Fibroblast of upper back skin (primary cell): ENCODE measurements at regions not wholly inside any gene's neighbourhood (a gene's known extent, or its start where the extent isn't known, plus 50 kb on each side); places are given as distances from the start of the nearest gene placed in this dataset.
"Not testable (repeated sequence)": the region's sequence is repeated elsewhere in the genome, so short reads cannot be mapped to it uniquely, and the experiment has no call there.

Source experiments
- DNase-seq: peaks from one replicate; pipeline ENCODE4 v3.0.0-alpha.2; 2013

DNA sequence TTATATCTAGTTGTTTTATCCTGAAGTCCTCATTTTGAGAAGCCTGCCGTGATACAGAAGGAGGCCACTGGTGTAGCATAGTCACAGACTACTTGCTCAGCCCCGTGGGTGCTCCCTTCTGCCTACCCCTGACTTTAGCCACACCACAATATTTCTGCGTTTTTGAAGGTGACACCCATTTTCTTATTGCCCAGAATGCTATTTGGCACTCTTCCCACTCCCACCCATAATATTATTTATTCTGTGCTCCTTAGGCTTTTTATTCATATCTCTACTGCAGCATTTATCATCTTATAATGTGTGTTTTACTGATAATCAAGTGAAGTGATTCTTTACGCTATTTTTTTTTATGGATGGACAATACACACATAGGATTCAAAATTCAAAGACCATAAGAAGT is 107.3 kb downstream of the OR2B2 start:
- no peak for DNase-seq

DNA sequence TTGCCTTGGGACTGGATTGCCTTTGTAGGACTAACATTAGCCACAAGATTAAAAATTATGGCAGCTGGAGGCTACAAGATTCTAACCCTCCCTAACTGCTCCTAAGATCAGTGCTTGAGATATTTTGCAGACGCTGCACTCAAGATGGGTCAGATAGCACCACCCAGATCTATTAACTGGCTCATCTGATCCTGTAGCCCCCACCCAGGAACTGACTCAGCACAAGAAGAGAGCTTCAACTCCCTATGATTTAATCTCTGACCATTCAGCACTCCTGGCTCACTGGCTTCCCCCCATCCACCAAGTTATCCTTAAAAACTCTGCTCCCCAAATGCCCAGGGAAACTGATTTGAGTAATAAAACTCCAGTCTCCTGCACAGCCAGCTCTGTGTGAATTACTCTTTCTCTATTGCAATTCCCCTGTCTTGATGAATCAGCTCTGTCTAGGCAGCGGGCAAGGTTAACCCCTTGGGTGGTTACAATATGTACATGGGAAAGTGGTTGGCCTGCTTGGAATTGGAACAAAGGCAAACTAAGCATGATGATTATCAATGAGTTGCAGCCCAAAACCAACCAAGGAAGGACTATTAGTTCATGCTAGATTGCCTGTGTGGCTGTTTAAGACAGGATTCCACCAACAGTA is 111.3 kb downstream of the OR2B2 start:
- no peak for DNase-seq

DNA sequence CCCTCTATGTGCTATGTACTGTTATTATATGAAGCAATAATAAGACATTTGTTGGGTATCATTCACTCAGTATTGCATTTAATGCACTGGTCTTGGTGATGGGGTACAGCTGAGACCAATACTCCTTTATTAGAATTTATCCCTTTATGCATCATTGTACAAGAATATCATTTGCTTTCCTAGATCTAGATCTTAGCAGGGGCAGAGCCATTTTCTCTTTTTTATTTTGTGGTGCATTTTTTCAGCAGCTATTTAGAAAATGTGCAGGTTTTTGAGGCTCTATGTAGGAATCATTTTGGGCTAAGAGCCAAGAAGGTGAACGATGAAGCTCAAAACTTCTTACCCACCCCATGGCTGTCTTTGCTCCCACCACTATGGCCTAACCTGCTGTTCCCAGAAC is 114.2 kb downstream of the OR2B2 start:
- no peak for DNase-seq

DNA sequence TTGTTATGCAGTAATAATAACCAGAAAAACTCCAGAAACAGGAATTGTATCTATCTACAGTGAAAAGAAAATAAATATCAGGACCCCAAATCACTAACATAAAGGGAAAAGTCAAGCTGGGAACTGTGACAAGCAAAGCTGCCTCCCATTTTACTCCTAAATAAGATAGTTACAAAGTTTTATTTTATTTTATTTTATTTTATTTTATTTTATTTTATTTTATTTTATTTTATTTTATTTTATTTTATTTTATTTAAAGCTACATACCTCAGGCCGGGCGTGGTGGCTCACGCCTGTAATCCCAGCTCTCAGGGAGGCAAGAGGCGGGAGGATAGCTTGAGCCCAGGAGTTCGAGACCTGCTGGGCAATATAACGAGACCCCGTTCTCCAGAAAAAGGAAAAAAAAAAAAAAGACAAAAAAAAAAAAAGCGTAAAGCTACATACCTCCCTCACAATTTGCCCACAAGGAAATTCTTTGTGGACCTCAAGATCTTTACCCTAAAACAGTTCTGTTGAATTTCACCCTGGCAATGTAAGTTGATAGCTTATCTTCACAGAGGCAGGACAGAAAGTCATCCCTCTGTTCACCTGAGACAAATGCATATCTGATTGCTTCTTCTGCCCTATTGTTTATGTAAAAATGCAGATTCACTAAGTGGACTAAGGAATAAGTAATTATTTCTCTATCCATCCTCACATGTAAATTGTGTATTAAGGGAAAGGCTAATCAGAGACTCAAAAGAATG is 115.3 kb downstream of the OR2B2 start:
- not testable (repeated sequence) for DNase-seq

DNA sequence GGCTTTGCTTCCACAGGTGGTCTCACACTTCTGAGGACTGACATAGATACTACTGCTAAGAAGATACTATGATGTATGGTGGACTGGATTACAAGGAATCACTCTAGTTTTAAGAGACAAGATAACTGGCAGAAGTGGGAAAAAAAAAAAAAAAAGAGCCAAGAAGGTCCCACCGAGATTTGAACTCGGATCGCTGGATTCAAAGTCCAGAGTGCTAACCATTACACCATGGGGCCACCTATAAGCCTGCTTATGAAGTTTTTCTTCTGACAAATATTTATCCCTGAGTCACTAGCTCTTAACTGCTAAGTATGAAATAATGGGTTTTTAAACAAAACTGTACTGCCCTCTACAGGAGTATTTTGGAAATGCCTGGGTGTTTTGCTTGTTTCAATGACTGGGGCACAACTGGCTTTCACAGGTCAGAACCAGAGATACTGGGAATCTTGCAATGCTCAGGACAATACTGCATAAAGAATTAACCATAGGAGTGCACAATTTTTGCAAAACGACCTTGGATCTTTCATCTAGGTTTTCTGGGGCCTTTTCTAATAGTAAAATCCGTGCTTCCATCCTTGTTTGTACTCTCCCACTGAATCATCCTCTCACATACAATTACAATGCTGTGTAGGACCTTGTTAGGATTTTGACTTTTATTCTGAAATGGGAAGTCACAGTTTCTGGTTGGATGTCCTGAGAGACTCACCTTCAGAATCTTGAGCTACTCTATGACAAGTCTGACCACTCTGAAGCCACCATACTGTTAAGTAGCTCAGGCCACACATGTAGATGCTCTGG is 116.3 kb downstream of the OR2B2 start:
- DNase-seq: peak; percentile 93

DNA sequence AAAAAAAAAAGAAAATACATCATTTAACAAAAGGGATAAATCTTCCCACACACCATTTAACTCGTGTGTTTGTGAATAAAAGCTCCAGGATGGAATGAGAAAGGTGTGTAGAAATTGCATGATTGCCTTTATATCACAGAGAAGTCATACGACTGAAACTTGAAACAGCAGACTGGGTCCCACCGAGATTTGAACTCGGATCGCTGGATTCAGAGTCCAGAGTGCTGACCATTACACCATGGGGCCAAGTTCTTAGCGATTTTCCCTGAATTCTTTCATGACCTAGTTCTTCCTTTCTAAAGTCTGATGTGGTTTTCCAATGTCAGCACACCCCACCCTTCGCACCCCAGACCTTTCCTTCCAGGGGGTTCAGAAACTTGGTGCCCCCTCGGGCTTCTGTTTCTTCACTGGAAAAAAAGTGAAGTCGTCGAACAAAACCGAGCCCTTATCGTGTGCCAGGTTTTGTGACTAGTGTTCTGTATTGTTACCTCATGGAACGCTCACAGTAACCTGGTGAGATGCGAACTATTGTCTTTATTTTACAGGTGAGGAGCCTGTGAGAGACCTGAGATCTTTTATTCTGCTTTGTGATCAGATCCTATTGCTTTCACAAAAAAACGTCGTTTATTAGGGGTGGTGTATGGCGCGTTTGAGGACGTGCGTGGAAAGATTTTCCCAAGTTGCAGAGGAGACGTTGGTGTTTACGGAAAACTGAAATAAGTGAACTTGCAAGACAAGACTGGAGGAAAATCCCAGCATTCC is 120.8 kb downstream of the OR2B2 start:
- peak; percentile 85 for DNase-seq

DNA sequence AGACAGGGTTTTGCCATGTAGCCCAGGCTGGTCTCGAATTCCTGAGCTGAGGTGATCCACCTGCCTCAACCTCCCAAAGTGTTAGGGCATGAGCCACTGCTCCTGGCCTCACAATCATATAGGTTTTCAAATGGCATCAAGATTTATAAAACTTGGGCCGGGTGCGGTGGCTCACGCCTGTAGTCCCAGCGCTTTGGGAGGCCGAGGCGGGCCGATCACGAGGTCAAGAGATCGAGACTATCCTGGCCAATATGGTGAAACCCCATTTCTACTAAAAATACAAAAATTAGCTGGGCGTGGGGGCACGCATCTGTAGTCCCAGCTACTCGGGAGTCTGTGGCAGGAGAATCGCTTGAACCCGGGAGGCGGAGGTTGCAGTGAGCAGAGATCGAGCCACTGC is 123.8 kb downstream of the OR2B2 start:
- DNase-seq: not testable (repeated sequence)

DNA sequence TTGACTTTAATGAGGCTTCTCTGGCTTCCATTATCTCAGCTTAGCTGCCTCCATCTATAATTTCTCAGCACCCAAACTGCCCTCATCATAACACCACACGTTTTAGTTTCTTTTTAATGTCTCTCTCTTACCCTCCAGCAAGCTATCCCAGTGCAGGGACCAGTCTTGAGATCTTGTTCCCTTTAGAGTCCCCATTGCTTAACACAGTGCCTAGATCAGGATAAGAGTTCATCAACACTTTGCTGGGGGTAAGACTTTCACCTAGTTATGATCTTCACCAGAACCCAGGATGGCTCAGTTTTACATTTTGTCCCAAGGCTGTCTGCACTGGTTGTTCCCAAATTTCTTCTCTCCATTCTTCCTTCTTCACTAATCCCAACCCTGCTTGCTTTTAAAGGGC is 126.1 kb downstream of the OR2B2 start:
- no peak for DNase-seq

DNA sequence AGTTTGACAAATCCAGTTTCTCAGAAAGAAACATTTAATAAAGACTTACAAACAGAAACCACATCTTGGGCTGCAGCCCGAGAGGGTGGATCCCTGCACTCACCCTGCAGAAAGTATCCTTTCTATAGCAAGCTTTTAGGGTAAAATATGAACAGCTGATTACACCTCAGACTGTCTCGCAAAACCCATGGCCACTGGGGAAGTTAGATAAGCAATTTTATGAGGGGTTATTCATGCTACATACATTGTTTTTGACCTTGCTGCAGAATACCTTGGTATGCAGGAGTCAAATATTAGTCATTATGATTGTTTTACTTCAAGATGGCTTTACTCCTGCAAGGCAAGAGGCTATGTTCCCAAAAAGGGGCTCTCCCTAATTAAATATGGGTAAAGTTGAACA is 126.9 kb downstream of the OR2B2 start:
- DNase-seq: no peak

DNA sequence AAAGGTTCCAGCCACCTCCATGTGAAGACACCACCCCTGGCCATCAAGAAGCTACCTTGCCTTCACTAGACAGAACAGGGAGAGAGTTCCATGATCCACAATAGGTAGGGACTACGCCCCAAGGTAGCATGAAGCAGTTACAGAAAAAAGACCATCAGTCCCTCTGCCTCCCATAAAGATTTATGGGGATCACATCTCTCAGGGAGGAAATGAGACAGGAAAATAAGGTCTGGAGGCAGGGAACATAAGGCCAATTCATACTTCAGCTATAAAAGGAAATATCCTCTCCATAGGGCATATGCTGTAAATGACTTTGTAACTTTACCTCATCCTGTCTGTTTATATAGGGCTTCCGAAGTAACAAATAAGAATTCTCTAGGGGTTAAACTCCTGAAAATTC is 129.4 kb downstream of the OR2B2 start:
- no peak for DNase-seq

DNA sequence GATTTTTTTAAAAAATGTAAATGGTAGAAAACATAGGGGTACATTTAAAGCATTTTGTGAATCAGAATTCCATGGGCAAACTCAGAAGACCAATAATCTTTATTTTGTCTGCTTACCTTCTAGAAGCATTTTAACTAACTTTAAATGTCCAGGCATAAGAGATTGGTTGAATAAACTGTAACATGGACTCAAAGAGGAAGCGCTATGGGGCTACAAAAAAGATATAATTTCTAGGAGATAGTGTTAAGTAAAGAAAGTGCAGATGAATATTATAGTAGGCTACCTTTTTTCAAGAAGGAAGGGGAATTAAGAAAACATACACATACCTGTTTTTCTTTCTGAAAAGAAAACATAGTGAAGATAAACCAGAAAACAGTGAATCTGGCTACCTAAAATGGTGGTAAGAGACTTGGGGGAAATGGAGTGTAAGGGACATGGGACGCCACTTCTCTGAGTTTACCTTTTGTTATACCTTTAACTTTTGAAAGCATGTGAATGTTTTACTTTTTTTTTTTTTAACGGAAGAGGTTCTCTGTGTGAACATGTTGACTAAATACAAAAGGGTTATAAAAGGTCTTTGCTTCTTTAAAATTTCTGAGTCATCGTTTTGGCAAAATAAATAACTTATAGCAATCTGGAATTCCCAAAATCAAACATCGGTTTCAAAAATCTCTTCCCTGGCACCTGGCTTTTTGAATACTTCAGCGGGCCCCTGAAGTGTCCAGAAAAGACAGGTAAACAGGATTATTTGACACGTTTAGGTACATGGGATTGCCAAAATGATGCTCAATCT is 133.4 kb downstream of the OR2B2 start:
- no peak for DNase-seq

DNA sequence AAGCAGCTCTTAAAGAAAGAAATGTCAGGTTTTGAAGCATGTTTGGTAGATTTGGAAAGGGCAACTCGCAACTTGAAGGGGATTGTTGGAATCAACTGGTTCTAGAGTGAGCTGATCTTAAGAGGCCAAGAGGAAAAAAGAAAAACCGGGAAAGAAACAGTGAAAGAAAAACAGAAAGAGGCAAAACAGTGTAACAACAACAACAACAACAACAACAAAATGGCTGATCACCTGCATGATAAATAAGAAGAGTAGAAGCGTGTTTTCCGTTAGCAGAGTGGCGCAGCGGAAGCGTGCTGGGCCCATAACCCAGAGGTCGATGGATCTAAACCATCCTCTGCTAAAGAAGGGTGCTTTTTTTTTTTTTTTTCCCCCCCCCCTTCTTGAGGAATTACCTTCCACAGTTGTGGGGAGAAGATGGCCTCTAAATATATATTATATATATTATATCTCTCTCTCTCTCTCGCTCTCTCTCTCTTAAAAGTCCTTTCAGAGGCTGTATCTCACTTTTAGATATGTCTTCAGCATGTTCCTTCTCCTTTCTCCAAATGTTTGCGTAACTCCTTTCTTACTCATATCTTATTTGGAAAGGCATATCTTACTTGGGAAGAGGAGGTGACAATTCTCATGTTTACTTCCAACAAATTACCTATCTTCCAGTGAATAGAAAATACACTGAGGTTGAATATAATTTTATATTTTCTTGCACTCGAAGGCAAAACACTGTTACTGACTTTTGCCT is 134.4 kb downstream of the OR2B2 start:
- DNase-seq: no peak

DNA sequence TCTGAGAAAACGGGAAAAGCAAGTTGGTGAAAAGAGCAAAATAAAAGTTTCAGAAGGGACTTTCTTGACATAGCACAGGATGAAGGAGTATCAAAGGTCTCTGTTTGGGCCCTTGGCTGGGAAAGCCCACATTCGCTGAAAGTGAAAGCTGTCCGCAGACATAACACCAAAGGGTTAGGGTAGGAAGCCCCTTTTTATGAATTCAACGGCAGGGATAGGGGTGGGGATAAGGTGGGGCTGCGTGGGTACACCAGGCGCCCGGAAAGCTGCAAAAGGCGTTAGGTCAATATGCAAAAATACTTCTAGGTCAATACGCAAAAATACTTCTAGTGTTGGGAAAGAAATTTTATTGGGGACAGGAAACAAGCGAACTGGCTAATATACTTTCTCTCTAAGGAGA is 135.1 kb downstream of the OR2B2 start:
- no peak for DNase-seq

DNA sequence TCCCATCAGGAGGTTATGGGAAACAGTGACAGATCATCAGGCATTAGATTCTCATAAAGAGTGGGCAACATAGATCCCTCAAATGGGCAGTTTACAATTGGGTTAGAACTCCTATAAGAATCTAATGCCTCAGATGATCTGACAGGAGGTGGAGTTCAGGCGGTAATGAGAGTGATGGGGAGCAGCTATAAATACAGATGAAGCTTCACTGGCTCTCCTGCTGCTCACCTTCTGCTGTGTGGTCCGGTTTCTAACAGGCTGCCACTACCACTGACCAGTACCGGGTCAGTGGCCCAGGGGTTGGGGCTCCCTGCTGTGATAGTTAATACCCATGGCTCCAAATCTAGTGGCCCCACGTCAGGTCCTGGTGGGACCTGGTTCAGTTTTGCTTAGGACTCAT is 135.7 kb downstream of the OR2B2 start:
- no peak for DNase-seq

DNA sequence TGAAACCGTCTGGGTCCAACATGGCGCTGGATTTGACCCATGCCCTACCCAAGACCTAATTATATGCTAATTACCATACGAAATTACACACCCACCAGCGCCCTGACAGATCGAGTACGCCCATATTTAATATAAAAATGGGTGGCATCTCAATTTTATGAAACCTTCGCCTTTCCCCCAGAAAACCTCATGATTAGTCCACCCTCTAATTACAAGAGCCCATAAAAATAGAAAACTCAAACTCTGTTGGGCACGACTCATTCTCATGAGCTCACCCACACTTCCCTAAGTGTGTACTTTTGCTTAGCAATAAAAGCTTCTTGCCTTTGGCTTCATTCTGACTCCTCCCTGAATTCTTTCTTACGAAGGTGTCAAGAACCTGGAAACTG is 136.4 kb downstream of the OR2B2 start:
- DNase-seq: no peak

DNA sequence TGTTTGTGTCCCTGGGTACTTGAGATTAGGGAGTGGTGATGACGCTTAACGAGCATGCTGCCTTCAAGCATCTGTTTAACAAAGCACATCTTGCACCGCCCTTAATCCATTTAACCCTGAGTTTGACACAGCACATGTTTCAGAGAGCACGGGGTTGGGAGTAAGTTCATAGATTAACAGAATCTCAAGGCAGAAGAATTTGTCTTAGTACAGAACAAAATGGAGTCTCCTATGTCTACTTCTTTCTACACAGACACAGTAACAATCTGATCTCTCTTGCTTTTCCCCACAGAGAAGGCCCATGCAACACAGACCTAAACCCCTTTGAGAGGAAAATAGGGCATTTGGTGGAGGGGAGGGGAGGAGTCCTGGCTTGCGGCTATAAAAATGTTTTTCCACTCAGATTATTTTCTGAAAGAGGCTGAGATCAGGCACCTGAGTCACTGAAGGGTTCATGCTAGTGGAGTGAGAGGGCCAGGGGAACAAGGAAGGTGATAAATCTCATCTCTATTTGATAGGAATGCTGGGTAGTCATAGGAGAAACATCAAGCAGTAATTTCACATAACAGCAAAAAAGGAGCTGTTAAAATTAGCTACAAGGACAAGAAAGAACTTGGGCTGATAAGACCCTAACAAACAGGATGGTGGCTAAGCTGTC is 136.9 kb downstream of the OR2B2 start:
- peak; percentile 24 for DNase-seq

DNA sequence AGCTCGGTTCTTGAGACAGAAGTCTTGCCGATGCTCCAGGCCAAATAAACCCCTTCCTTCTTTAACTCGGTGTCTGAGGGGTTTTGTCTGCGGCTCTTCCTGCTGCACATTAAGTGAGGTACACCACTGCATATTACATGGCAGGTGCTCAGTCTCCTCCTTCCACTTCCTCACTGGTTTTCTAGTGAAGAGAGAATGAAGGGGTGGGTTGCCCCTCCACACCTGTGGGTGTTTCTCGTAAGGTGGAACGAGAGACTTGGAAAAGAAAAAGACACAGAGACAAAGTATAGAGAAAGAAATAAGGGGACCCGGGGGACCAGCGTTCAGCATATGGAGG is 138.0 kb downstream of the OR2B2 start:
- DNase-seq: not testable (repeated sequence)

DNA sequence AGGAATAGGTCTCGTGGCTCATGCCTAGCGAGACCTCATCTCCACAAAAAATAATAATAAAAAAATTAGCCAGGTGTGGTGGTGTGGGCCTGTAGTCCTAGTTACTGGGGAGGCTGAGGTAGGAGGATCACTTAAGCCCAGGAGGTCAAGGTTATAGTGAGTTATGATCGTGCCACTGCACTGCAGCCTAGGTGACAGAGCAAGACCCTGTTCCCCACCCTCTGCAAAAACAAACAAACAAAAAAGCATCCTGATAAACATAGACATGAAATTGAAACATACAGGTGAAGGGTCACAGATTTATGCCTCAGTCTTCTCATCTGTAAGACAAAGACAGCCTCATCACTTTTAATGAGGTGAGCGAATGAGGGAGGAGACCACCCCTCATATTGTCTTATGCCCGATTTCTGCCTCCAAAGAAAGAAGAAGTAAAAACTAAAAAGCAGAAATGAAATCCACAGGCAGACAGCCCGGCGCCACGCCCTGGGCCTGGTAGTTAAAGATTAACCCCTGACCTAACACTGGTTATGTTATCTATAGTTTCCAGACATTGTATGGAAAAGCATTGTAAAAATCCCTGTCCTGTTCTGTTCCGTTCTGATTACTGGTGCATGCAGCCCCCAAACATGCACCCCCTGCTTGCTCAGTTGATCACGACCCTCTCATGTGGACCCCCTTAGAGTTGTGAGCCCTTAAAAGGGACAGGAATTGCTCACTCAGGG is 138.5 kb downstream of the OR2B2 start:
- DNase-seq: not testable (repeated sequence)

DNA sequence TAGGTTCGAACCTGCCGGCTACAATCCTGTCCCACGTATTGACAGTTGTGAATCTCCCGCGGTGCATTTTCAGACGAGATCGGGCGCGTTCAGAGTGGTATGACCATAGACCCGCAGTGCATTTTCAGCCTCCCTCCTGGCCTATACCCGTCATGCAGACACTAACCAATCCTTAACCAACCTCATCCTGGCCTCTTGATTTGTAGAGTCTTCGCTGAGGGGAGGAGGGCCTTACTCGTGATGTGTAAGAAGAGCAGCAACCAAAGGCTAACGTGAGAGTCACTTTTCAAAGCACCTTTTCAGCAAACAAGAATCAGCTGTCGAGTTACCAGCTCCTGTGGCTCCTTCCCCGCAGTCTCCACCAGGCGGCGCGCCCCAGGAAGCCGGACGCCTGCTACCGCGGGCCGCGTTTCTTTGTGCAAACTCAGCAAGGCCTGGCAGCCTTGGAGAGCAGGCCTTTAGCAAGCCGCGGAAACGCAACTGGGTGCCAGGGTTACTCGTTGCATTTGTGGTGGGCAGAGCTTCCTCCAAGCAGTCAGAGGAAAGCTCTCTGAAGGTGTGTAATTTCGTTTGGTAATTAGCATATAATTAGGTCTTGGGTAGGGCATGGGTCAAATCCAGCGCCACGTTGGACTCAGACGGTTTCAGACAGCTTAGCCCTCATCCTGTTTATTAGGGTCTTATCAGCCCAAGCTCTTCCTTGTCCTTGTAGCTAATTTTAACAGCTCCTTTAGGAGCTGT is 139.8 kb downstream of the OR2B2 start:
- peak; percentile 84 for DNase-seq

DNA sequence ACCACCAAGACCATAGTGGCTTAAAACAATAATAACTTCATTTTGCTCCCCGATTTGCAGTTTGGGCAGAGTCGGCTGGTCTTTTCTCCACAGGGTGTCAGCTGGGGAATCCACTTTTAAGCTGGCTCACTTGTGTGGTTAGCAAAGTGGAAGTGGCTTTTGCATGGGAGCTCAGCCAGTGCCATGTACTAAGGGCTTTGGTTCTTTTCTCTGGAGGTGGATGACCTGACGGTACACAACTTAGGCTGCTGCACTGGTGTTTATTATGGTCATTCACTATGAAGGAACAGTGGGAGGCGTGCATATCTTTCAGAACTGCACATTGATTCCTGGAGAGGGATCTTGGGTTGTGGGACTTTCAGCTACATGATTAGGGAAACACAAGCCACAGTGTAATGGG is 141.0 kb downstream of the OR2B2 start:
- no peak for DNase-seq
